Natural killer cell (primary cell): ENCODE measurements at regions not wholly inside any gene's neighbourhood (a gene's known extent, or its start where the extent isn't known, plus 50 kb on each side); places are given as distances from the start of the nearest gene placed in this dataset.

Experiments
- ATAC-seq, 3 donors: fragments of 150-1000 bp in 2 of 3; fragments of 200-7000 bp in 1 of 3; cut with Tn5 transposase; 1 replicate in 1 of 3; 2 replicates in 2 of 3; pipeline ENCODE4 v1.10.0; 2021; ENCODE audit warnings: mild to moderate bottlenecking in 2 of 3, moderate library complexity in 2 of 3
- DNase-seq, 2 donors: peaks; one replicate each; pipeline versions ENCODE4 v3.0.0 to v3.0.0-alpha.2; 2013 to 2021; ENCODE audit warnings: mixed read lengths in 1 of 2
- H3K27ac ChIP-seq: one replicate; pipeline ENCODE4 v1.5.1; 2013; ENCODE audit warnings: mild to moderate bottlenecking, low read length
- H3K27me3 ChIP-seq: one replicate; pipeline ENCODE4 v1.6.1; 2013; ENCODE audit warnings: low read length; ENCODE audit not compliant: control insufficient read depth, insufficient read depth
- H3K36me3 ChIP-seq: one replicate; pipeline ENCODE4 v1.6.1; 2013; ENCODE audit warnings: low read length; ENCODE audit not compliant: control insufficient read depth, insufficient read depth
- H3K4me1 ChIP-seq: one replicate; pipeline ENCODE4 v1.6.1; 2013; ENCODE audit warnings: low read length; ENCODE audit not compliant: control insufficient read depth, insufficient read depth
- H3K4me3 ChIP-seq: one replicate; pipeline ENCODE4 v1.5.1; 2013; ENCODE audit warnings: low read length
- H3K9me3 ChIP-seq: one replicate; pipeline ENCODE4 v1.6.1; 2013; ENCODE audit warnings: low read length; ENCODE audit not compliant: control insufficient read depth, insufficient read depth
- H3K27ac Mint-ChIP-seq, 2 donors: one replicate each; pipeline ENCODE4 v1.8.0; 2022; ENCODE audit warnings: mild to moderate bottlenecking in 2 of 2, mixed read lengths in 2 of 2, moderate library complexity in 1 of 2
- H3K27me3 Mint-ChIP-seq, 2 donors: one replicate each; pipeline ENCODE4 v1.8.0; 2022; ENCODE audit warnings: low read depth in 2 of 2, mixed read lengths in 2 of 2
- H3K36me3 Mint-ChIP-seq: one replicate; pipeline ENCODE4 v1.8.0; 2022; ENCODE audit warnings: mixed read lengths
- H3K4me1 Mint-ChIP-seq, 2 donors: one replicate each; pipeline ENCODE4 v1.8.0; 2022; ENCODE audit warnings: mixed read lengths in 2 of 2
- H3K4me3 Mint-ChIP-seq: one replicate; pipeline ENCODE4 v1.8.0; 2022; ENCODE audit warnings: mild to moderate bottlenecking, moderate library complexity, mixed read lengths
- H3K9me3 Mint-ChIP-seq, 2 donors: one replicate each; pipeline ENCODE4 v1.8.0; 2022; ENCODE audit warnings: mixed read lengths in 2 of 2
- CTCF ChIP-seq: fragments of 200-600 bp; IDR thresholded peaks from one replicate; pipeline ENCODE4 v1.8.0; 2022; ENCODE audit warnings: antibody characterized with exemption
- WGBS: methylation state at CpG from one replicate; pipeline ENCODE4 v1.1.7; 2013; ENCODE audit warnings: missing lambda C conversion rate; ENCODE audit not compliant: insufficient coverage; 5-methylcytosine and 5-hydroxymethylcytosine counted together
- intact Hi-C: fragments of 100-400 bp; cut with micrococcal nuclease; formaldehyde crosslinking; loops from one replicate; pipeline ENCODE4 v1.14.2; 2022

- Mint-ChIP-seq H3K36me3 (no peaks in the 10 kb centered on the region), H3K4me1 (no peaks in the 10 kb centered on the region), H3K27ac (no peak overlapping the region), H3K9me3 (no peaks in the 10 kb centered on the region), H3K4me3 (no peak overlapping the region), H3K27me3 (peaks cover 0 to 7% of the 10 kb centered on the region in 2 donors)
- no peak for TF ChIP-seq CTCF
- intact Hi-C loops: no loop called here
- no peaks in the 10 kb centered on the region for H3K4me1 ChIP-seq
- no peaks in the 10 kb centered on the region for H3K36me3 ChIP-seq
- H3K9me3 ChIP-seq: no peaks in the 10 kb centered on the region
- 86% methylated on average over 9 of the region's 9 CpGs for WGBS
- no peak overlapping the region for H3K4me3 ChIP-seq
- H3K27me3 ChIP-seq: no peaks in the 10 kb centered on the region
- no peak for DNase-seq
- H3K27ac ChIP-seq: no peak overlapping the region
- no peak for ATAC-seq
These were observed 60.3 kb upstream of the RNU6ATAC start for GRCh38 chr9:134224567-134225093.

DNA sequence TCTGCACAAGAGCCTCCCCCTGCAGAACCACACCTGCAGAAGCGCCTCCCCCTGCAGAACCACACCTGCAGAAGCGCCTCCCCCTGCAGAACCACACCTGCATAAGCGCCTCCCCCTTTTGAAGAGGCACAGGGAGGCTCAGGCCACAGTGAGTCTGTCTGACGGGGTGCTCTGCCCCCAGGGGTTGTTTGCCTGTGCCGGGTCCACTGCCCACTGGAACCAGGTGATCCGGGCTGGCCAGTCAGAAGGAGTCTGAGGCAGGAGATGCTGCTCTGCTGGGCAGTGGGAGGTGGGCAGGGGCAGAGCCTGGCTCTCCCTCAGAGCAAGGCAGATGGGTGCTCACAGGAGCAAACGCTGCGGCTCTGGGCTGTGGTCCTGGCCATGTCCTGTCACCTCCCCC, 60.8 kb upstream of the RNU6ATAC start:
- no peak for DNase-seq
- no peaks in the 10 kb centered on the region for H3K36me3 Mint-ChIP-seq
- H3K27me3 Mint-ChIP-seq: peaks cover 0 to 9% of the 10 kb centered on the region in 2 donors
- no peaks in the 10 kb centered on the region for H3K4me1 ChIP-seq
- intact Hi-C loops: no loop called here
- ATAC-seq: no peak
- no peak overlapping the region for H3K4me3 Mint-ChIP-seq
- H3K27ac Mint-ChIP-seq: no peak overlapping the region
- H3K9me3 ChIP-seq: no peaks in the 10 kb centered on the region
- no peak overlapping the region for H3K27ac ChIP-seq
- no peak for TF ChIP-seq CTCF
- 74% methylated on average over 8 of the region's 8 CpGs for WGBS
- H3K4me3 ChIP-seq: no peak overlapping the region
- H3K9me3 Mint-ChIP-seq: no peaks in the 10 kb centered on the region
- no peaks in the 10 kb centered on the region for H3K36me3 ChIP-seq
- H3K27me3 ChIP-seq: no peaks in the 10 kb centered on the region
- H3K4me1 Mint-ChIP-seq: no peaks in the 10 kb centered on the region

GRCh38 chr9:134225816-134226215, 61.5 kb upstream of the RNU6ATAC start:
- Mint-ChIP-seq H3K36me3 (no peaks in the 10 kb centered on the region), H3K4me1 (no peaks in the 10 kb centered on the region), H3K4me3 (no peak overlapping the region), H3K27me3 (peaks cover 0 to 10% of the 10 kb centered on the region in 2 donors), H3K9me3 (no peaks in the 10 kb centered on the region), H3K27ac (no peak overlapping the region)
- DNase-seq (no peak), ATAC-seq (no peak)
- Histone ChIP-seq H3K4me1 (no peaks in the 10 kb centered on the region), H3K4me3 (no peak overlapping the region), H3K9me3 (no peaks in the 10 kb centered on the region), H3K27ac (no peak overlapping the region), H3K27me3 (no peaks in the 10 kb centered on the region), H3K36me3 (no peaks in the 10 kb centered on the region)
- 81% methylated on average over 7 of the region's 7 CpGs for WGBS
- TF ChIP-seq CTCF: no peak
- intact Hi-C loops: no loop called here

DNA sequence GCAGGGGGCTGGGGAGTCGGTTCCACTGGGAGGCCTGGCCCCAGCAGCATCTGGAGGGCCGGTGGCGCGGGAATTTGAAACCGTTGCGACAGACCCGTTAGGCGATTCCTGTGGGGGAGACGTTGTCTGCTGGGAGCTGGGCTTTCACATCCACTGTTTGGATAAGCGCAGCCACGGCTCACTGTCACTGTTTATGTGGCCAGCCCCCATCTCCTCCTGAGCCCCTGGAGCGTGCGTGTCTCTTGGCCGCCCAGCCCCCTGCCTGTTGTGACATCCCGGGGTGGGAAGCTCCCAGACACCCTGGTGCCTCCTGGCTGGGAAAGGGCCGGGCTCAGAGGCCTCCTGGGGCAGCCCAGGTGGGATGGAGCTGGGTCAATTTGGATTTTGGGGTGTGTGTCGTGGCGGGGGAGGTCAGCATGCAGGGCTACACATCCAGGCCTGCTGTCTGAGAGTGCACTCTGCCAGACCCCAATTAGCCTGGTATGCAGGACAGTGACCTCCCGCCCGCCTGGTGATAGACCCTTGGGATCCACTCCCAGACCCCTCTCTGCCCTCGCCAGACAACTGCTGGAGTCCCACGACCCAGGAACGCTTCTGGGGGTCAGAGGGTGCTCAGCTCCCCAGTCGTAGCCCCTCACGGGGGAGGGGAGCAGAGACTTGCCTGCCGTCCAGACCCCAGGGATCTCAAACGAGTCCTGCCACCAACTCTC, 62.0 kb upstream of the RNU6ATAC start:
- intact Hi-C loops: no loop called here
- DNase-seq: no peak
- 86% methylated on average over 27 of the region's 27 CpGs for WGBS
- Mint-ChIP-seq H3K4me3 (no peak overlapping the region), H3K27me3 (peaks cover 0 to 10% of the 10 kb centered on the region in 2 donors), H3K9me3 (no peaks in the 10 kb centered on the region), H3K36me3 (no peaks in the 10 kb centered on the region), H3K4me1 (no peaks in the 10 kb centered on the region), H3K27ac (no peak overlapping the region)
- H3K4me1 ChIP-seq: no peaks in the 10 kb centered on the region
- no peak for TF ChIP-seq CTCF
- H3K9me3 ChIP-seq: no peaks in the 10 kb centered on the region
- no peaks in the 10 kb centered on the region for H3K27me3 ChIP-seq
- no peak for ATAC-seq
- H3K27ac ChIP-seq: no peak overlapping the region
- H3K36me3 ChIP-seq: no peaks in the 10 kb centered on the region
- no peak overlapping the region for H3K4me3 ChIP-seq
